ENCODE measurements at regions not wholly inside any gene's neighbourhood (a gene's known extent, or its start where the extent isn't known, plus 50 kb on each side); places are given as distances from the start of the nearest gene placed in this dataset.

GRCh38 chr13:33913829-33914228 lies 95.9 kb downstream of the RFC3 start:
- Histone ChIP-seq H3K9me3 (ENCODE audit: control insufficient read depth, insufficient read depth, low read depth, low read length) (no peaks in the 10 kb centered on the region), H3K4me3 (ENCODE audit: low read depth, low read length) (no peak overlapping the region), H3K27ac (ENCODE audit: extremely low read depth, low read depth, low read length) (no peak overlapping the region), H3K36me3 (ENCODE audit: control insufficient read depth in 2 of 2, insufficient read depth in 1 of 2, low read length in 2 of 2) (no peaks in the 10 kb centered on the region), H3K4me1 (ENCODE audit: control insufficient read depth, insufficient read depth, low read length) (no peaks in the 10 kb centered on the region)
- TF ChIP-seq ZNF354C (tag by site-specific recombination; IDR thresholded peaks at IDR 0.05; ENCODE audit: borderline replicate concordance, low read depth) (no peak), PBX3 (CRISPR knock-in tag; IDR thresholded peaks at IDR 0.05) (no peak), ZNF16 (tag by site-specific recombination; IDR thresholded peaks at IDR 0.05; ENCODE audit: low read depth) (no peak), ZNF239 (tag by site-specific recombination; IDR thresholded peaks at IDR 0.05) (no peak), ZFP69B (tag by site-specific recombination; IDR thresholded peaks at IDR 0.05) (no peak), GLIS1 (tag by site-specific recombination; IDR thresholded peaks at IDR 0.05) (no peak), ZXDB (tag by site-specific recombination; IDR thresholded peaks at IDR 0.05) (no peak), ZNF513 (tag by site-specific recombination; IDR thresholded peaks at IDR 0.05) (no peak)
- ChIA-PET POLR2A (no interaction called here), CTCF (interaction anchor here (0.6 kb wide), 1 partner anchor 188 kb away, joined by 3 read pairs; no protein-coding TSS in a partner anchor)

- Histone ChIP-seq H3K36me3 (ENCODE audit: control insufficient read depth in 2 of 2, insufficient read depth in 1 of 2, low read length in 2 of 2) (no peaks in the 10 kb centered on the region), H3K4me3 (ENCODE audit: low read depth, low read length) (no peak overlapping the region), H3K27ac (ENCODE audit: extremely low read depth, low read depth, low read length) (no peak overlapping the region), H3K4me1 (ENCODE audit: control insufficient read depth, insufficient read depth, low read length) (no peaks in the 10 kb centered on the region), H3K9me3 (ENCODE audit: control insufficient read depth, insufficient read depth, low read depth, low read length) (no peaks in the 10 kb centered on the region)
- TF ChIP-seq ZNF366 (tag by site-specific recombination; conservative IDR thresholded peaks at IDR 0.05) (no peak), HOXC10 (CRISPR knock-in tag; IDR thresholded peaks at IDR 0.05) (no peak), PRDM4 (tag by site-specific recombination; IDR thresholded peaks at IDR 0.05) (no peak), ZNF214 (tag by site-specific recombination; IDR thresholded peaks at IDR 0.05; ENCODE audit: borderline replicate concordance) (no peak), ZNF335 (tag by site-specific recombination; conservative IDR thresholded peaks at IDR 0.05) (no peak), ZSCAN4 (tag by site-specific recombination; IDR thresholded peaks at IDR 0.05) (no peak), ZNF133 (tag by site-specific recombination; IDR thresholded peaks at IDR 0.05) (no peak), ZNF571 (tag by site-specific recombination; IDR thresholded peaks at IDR 0.05) (no peak), GLIS1 (tag by site-specific recombination; IDR thresholded peaks at IDR 0.05) (no peak), ZNF169 (tag by site-specific recombination; IDR thresholded peaks at IDR 0.05) (no peak), ZIC2 (tag by site-specific recombination; IDR thresholded peaks at IDR 0.05) (no peak)
- ChIA-PET CTCF (no interaction called here), POLR2A (no interaction called here)
Measured at GRCh38 chr13:33917190-33917589, 99.2 kb downstream of the RFC3 start.
